MCF 10A (cell line): ENCODE measurements at regions not wholly inside any gene's neighbourhood (a gene's known extent, or its start where the extent isn't known, plus 50 kb on each side); places are given as distances from the start of the nearest gene placed in this dataset.

Experiments
- BruUV-seq: library from RNA; stranded (reverse); fragments of 400-500 nt; replicated peaks from 2 replicates; lab custom pipeline; 2021; lab: Mats Ljungman, UMichigan
- CTCF ChIA-PET: fragments of 300-600 bp; sonication (Branson Sonifier 250); formaldehyde crosslinking; extraction: SDS; loops from one replicate; lab custom pipeline; 2021; ENCODE audit warnings: antibody characterized with exemption, inconsistent platforms; lab: Yijun Ruan, JAX
- POLR2A ChIA-PET: fragments of 300-600, 350-650 bp; sonication (Branson Sonifier 250); formaldehyde crosslinking; extraction: SDS; loops from one replicate; lab custom pipeline; 2020; ENCODE audit warnings: antibody characterized with exemption, inconsistent platforms; lab: Yijun Ruan, JAX
- DNase-seq: peaks from one replicate; pipeline ENCODE4 v3.0.0-alpha.2; 2018; ENCODE audit not compliant: unreplicated experiment
- H3K27ac Mint-ChIP-seq: one replicate; pipeline ENCODE4 v1.8.0; 2022; ENCODE audit warnings: mild to moderate bottlenecking, low read depth, mixed read lengths; ENCODE audit not compliant: unreplicated experiment
- H3K27me3 Mint-ChIP-seq: one replicate; pipeline ENCODE4 v1.8.0; 2022; ENCODE audit warnings: mixed read lengths; ENCODE audit not compliant: insufficient read depth, unreplicated experiment
- H3K36me3 Mint-ChIP-seq: one replicate; pipeline ENCODE4 v1.8.0; 2022; ENCODE audit warnings: mild to moderate bottlenecking, moderate library complexity, mixed read lengths; ENCODE audit not compliant: insufficient read depth, unreplicated experiment
- H3K4me1 Mint-ChIP-seq: one replicate; pipeline ENCODE4 v1.8.0; 2022; ENCODE audit warnings: mixed read lengths; ENCODE audit not compliant: insufficient read depth, unreplicated experiment
- H3K4me3 Mint-ChIP-seq: one replicate; pipeline ENCODE4 v1.8.0; 2022; ENCODE audit warnings: mild to moderate bottlenecking, moderate library complexity, mixed read lengths; ENCODE audit not compliant: unreplicated experiment
- H3K9me3 Mint-ChIP-seq: one replicate; pipeline ENCODE4 v1.8.0; 2022; ENCODE audit warnings: mixed read lengths; ENCODE audit not compliant: unreplicated experiment
- CTCF ChIP-seq: fragments of 200-600 bp; IDR thresholded peaks from one replicate; pipeline ENCODE4 v1.8.0; 2022; ENCODE audit warnings: antibody characterized with exemption, mild to moderate bottlenecking; ENCODE audit not compliant: unreplicated experiment
- intact Hi-C: fragments of 100-400 bp; cut with micrococcal nuclease; formaldehyde crosslinking; loops from 2 replicates; pipeline ENCODE4 v1.14.1; 2022

- no TSS peak for BruUV-seq
- Mint-ChIP-seq H3K27ac (no peak overlapping the region), H3K9me3 (peaks cover 19% of the 10 kb centered on the region), H3K4me3 (no peak overlapping the region), H3K36me3 (no peaks in the 10 kb centered on the region), H3K4me1 (peaks cover 13% of the 10 kb centered on the region), H3K27me3 (no peaks in the 10 kb centered on the region)
- ChIA-PET CTCF (no interaction called here), POLR2A (interaction anchor here (1.7 kb wide), 1 partner anchor 10 kb away, joined by 4 read pairs; no protein-coding TSS in a partner anchor)
- TF ChIP-seq CTCF: no peak
- intact Hi-C loops: no loop called here
- peak; percentile 43 for DNase-seq
These were observed 1198.6 kb downstream of the GATA3 start for GRCh38 chr10:9253121-9253520.

- ChIA-PET CTCF (no interaction called here), POLR2A (interaction anchor here (0.7 to 1.7 kb wide), 2 partner anchors 11 to 32 kb away, joined by 3 to 4 read pairs; no protein-coding TSS in a partner anchor)
- H3K4me3 Mint-ChIP-seq: no peak overlapping the region
- H3K27ac Mint-ChIP-seq: no peak overlapping the region
- BruUV-seq: no TSS peak
- no peak for TF ChIP-seq CTCF
- H3K4me1 Mint-ChIP-seq: peaks cover 13% of the 10 kb centered on the region
- H3K36me3 Mint-ChIP-seq: no peaks in the 10 kb centered on the region
- no peak for DNase-seq
- H3K27me3 Mint-ChIP-seq: no peaks in the 10 kb centered on the region
- peaks cover 12% of the 10 kb centered on the region for H3K9me3 Mint-ChIP-seq
- intact Hi-C loops: no loop called here
These were observed 1199.9 kb downstream of the GATA3 start for GRCh38 chr10:9254353-9254752.

- no peaks in the 10 kb centered on the region for H3K36me3 Mint-ChIP-seq
- POLR2A ChIA-PET: no interaction called here
- BruUV-seq: no TSS peak
- no peaks in the 10 kb centered on the region for H3K27me3 Mint-ChIP-seq
- no peak overlapping the region for H3K4me3 Mint-ChIP-seq
- TF ChIP-seq CTCF: no peak
- no peak overlapping the region for H3K27ac Mint-ChIP-seq
- H3K9me3 Mint-ChIP-seq: no peaks in the 10 kb centered on the region
- intact Hi-C loops: no loop called here
- H3K4me1 Mint-ChIP-seq: peaks cover under 1% of the 10 kb centered on the region
- CTCF ChIA-PET: no interaction called here
- DNase-seq: no peak
These were observed 1206.2 kb downstream of the GATA3 start for GRCh38 chr10:9260690-9261089.

GRCh38 chr10:9262770-9263169, 1208.3 kb downstream of the GATA3 start:
- Mint-ChIP-seq H3K4me3 (no peak overlapping the region), H3K27me3 (no peaks in the 10 kb centered on the region), H3K27ac (no peak overlapping the region), H3K4me1 (no peaks in the 10 kb centered on the region), H3K9me3 (no peaks in the 10 kb centered on the region), H3K36me3 (no peaks in the 10 kb centered on the region)
- intact Hi-C loops: no loop called here
- no peak for DNase-seq
- CTCF ChIA-PET: no interaction called here
- POLR2A ChIA-PET: no interaction called here
- TF ChIP-seq CTCF: no peak
- BruUV-seq: no TSS peak
